Neural progenitor cell (in vitro differentiated cells): ENCODE measurements at regions not wholly inside any gene's neighbourhood (a gene's known extent, or its start where the extent isn't known, plus 50 kb on each side); places are given as distances from the start of the nearest gene placed in this dataset.

Experiments used
- DNase-seq: peaks from one replicate; pipeline ENCODE4 v3.0.0-alpha.2; 2016; ENCODE audit warnings: low spot score
- H2AFZ ChIP-seq: fragments of 200-600 bp; sonication (generic); replicated peaks from 2 replicates; pipeline ENCODE4 v1.6.1; 2016; ENCODE audit warnings: antibody characterized with exemption
- H3F3A ChIP-seq: fragments of 200-600 bp; sonication (generic); 2 replicates; pipeline ENCODE4 v1.6.1; 2016; ENCODE audit warnings: antibody characterized with exemption, low read depth
- H3K27ac ChIP-seq: fragments of 200-600 bp; sonication (generic); 2 replicates; pipeline ENCODE4 v1.5.1; 2016; ENCODE audit warnings: mild to moderate bottlenecking
- H3K27me3 ChIP-seq: fragments of 200-600 bp; sonication (generic); 2 replicates; pipeline ENCODE4 v1.6.1; 2016; ENCODE audit warnings: mild to moderate bottlenecking, moderate library complexity
- H3K36me3 ChIP-seq: fragments of 200-600 bp; sonication (generic); 2 replicates; pipeline ENCODE4 v1.5.1; 2016
- H3K4me1 ChIP-seq: fragments of 200-600 bp; sonication (generic); 2 replicates; pipeline ENCODE4 v1.6.1; 2016; ENCODE audit warnings: mixed run types
- H3K4me2 ChIP-seq: fragments of 200-600 bp; sonication (generic); 2 replicates; pipeline ENCODE4 v1.6.1; 2016
- H3K4me3 ChIP-seq: fragments of 200-600 bp; sonication (generic); 2 replicates; pipeline ENCODE4 v1.5.1; 2016
- H3K79me2 ChIP-seq: fragments of 200-600 bp; sonication (generic); 2 replicates; pipeline ENCODE4 v1.6.1; 2016; ENCODE audit warnings: low read depth
- H3K9ac ChIP-seq: fragments of 200-600 bp; sonication (generic); 2 replicates; pipeline ENCODE4 v1.6.1; 2016
- H3K9me3 ChIP-seq: fragments of 200-600 bp; sonication (generic); 2 replicates; pipeline ENCODE4 v1.5.1; 2016; ENCODE audit warnings: low read depth
- H4K20me1 ChIP-seq: fragments of 200-600 bp; sonication (generic); 2 replicates; pipeline ENCODE4 v1.6.1; 2016; ENCODE audit warnings: low read depth
- H3K27ac Mint-ChIP-seq: 3 replicates; pipeline ENCODE4 v1.8.0; 2021; ENCODE audit warnings: mixed read lengths
- H3K27me3 Mint-ChIP-seq: 2 replicates; pipeline ENCODE4 v1.8.0; 2022; ENCODE audit warnings: low read depth, mild to moderate bottlenecking, inconsistent platforms, moderate library complexity, mixed read lengths; ENCODE audit not compliant: insufficient read depth
- H3K36me3 Mint-ChIP-seq: 3 replicates; pipeline ENCODE4 v1.8.0; 2021; ENCODE audit warnings: mixed read lengths
- H3K4me1 Mint-ChIP-seq: 3 replicates; pipeline ENCODE4 v1.8.0; 2021; ENCODE audit warnings: mixed read lengths
- H3K4me3 Mint-ChIP-seq: 3 replicates; pipeline ENCODE4 v1.8.0; 2021; ENCODE audit warnings: mild to moderate bottlenecking, moderate library complexity, mixed read lengths
- H3K9me3 Mint-ChIP-seq: 3 replicates; pipeline ENCODE4 v1.8.0; 2020; ENCODE audit warnings: mixed read lengths
- EZH2 ChIP-seq: fragments of 200-600 bp; sonication (generic); IDR thresholded peaks from 2 replicates; pipeline ENCODE4 v1.6.1; 2017; ENCODE audit warnings: antibody characterized with exemption, mild to moderate bottlenecking, moderate library complexity
- EZH2phosphoT487 ChIP-seq: fragments of 200-600 bp; sonication (generic); IDR thresholded peaks from 2 replicates; pipeline ENCODE4 v1.6.1; 2017; ENCODE audit warnings: antibody characterized with exemption
- TF ChIP-seq, protein P1 (sequence below): fragments of 200-600 bp; sonication (generic); IDR thresholded peaks from 2 replicates; pipeline ENCODE4 v1.5.1; 2017; ENCODE audit warnings: antibody characterized with exemption, mild to moderate bottlenecking

GRCh38 chr17:72406498-72406897 is 285.7 kb downstream of the SOX9 start:
- no peak for DNase-seq
- Histone ChIP-seq H4K20me1 (no peaks in the 10 kb centered on the region), H3K9ac (no peak overlapping the region), H3K27ac (no peak overlapping the region), H3K36me3 (no peaks in the 10 kb centered on the region), H3K4me3 (no peak overlapping the region), H2AFZ (no peak overlapping the region), H3K27me3 (no peaks in the 10 kb centered on the region), H3K79me2 (no peaks in the 10 kb centered on the region), H3F3A (no peaks in the 10 kb centered on the region), H3K4me1 (peaks cover 4% of the 10 kb centered on the region), H3K9me3 (no peaks in the 10 kb centered on the region), H3K4me2 (no peak overlapping the region)
- Mint-ChIP-seq H3K36me3 (peaks cover 5% of the 10 kb centered on the region), H3K27me3 (peaks cover 4% of the 10 kb centered on the region), H3K4me1 (peaks cover 27% of the 10 kb centered on the region), H3K9me3 (peaks cover 9% of the 10 kb centered on the region), H3K4me3 (no peak overlapping the region), H3K27ac (peak overlapping the region; percentile 61)
- TF ChIP-seq EZH2 = no peak
- TF ChIP-seq, protein P1, sequence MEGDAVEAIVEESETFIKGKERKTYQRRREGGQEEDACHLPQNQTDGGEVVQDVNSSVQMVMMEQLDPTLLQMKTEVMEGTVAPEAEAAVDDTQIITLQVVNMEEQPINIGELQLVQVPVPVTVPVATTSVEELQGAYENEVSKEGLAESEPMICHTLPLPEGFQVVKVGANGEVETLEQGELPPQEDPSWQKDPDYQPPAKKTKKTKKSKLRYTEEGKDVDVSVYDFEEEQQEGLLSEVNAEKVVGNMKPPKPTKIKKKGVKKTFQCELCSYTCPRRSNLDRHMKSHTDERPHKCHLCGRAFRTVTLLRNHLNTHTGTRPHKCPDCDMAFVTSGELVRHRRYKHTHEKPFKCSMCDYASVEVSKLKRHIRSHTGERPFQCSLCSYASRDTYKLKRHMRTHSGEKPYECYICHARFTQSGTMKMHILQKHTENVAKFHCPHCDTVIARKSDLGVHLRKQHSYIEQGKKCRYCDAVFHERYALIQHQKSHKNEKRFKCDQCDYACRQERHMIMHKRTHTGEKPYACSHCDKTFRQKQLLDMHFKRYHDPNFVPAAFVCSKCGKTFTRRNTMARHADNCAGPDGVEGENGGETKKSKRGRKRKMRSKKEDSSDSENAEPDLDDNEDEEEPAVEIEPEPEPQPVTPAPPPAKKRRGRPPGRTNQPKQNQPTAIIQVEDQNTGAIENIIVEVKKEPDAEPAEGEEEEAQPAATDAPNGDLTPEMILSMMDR = no peak
- no peak for TF ChIP-seq EZH2phosphoT487

- Histone ChIP-seq H3K27ac (no peak overlapping the region), H4K20me1 (no peaks in the 10 kb centered on the region), H3K4me3 (no peak overlapping the region), H3K4me2 (no peak overlapping the region), H3K27me3 (no peaks in the 10 kb centered on the region), H3K9me3 (no peaks in the 10 kb centered on the region), H2AFZ (no peak overlapping the region), H3K36me3 (no peaks in the 10 kb centered on the region), H3K9ac (no peak overlapping the region), H3F3A (no peaks in the 10 kb centered on the region), H3K4me1 (peaks cover 4% of the 10 kb centered on the region), H3K79me2 (no peaks in the 10 kb centered on the region)
- peaks cover 5% of the 10 kb centered on the region for H3K36me3 Mint-ChIP-seq
- DNase-seq = no peak
- peak overlapping the region; percentile 61 for H3K27ac Mint-ChIP-seq
- peaks cover 2% of the 10 kb centered on the region for H3K27me3 Mint-ChIP-seq
- TF ChIP-seq, protein P1 = no peak
- no peak for TF ChIP-seq EZH2phosphoT487
- H3K9me3 Mint-ChIP-seq = peaks cover 9% of the 10 kb centered on the region
- no peak overlapping the region for H3K4me3 Mint-ChIP-seq
- peaks cover 27% of the 10 kb centered on the region for H3K4me1 Mint-ChIP-seq
These were observed 286.6 kb downstream of the SOX9 start for GRCh38 chr17:72407336-72407909.

DNA sequence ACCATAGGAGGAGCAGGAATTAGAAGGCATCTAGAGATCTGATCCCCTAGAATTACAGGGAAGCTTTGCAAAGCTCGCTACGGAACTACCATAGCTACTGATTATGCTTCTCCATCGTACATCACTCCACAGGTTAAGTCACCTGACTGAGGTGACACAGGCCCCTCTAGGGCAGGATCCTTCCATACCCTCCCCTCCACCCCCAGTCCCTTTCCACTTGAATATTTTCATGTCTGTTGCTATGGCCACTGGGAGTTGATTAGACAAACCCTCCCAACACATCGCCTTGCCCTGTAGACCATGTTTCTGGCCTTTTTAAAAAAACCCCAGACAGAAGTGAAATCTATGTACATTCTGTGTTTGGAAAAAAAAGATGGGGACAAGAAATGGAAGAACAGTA is 287.1 kb downstream of the SOX9 start:
- Histone ChIP-seq H3K79me2 (no peaks in the 10 kb centered on the region), H4K20me1 (no peaks in the 10 kb centered on the region), H3K36me3 (no peaks in the 10 kb centered on the region), H3K27ac (no peak overlapping the region), H3K27me3 (no peaks in the 10 kb centered on the region), H3F3A (no peaks in the 10 kb centered on the region), H3K4me1 (peaks cover 4% of the 10 kb centered on the region), H3K4me2 (no peak overlapping the region), H3K9me3 (no peaks in the 10 kb centered on the region), H3K4me3 (no peak overlapping the region), H3K9ac (no peak overlapping the region), H2AFZ (no peak overlapping the region)
- Mint-ChIP-seq H3K27me3 (peaks cover 2% of the 10 kb centered on the region), H3K4me3 (no peak overlapping the region), H3K36me3 (peaks cover 5% of the 10 kb centered on the region), H3K9me3 (peaks cover 9% of the 10 kb centered on the region), H3K4me1 (peaks cover 32% of the 10 kb centered on the region), H3K27ac (peak overlapping the region; percentile 14)
- TF ChIP-seq, protein P1 = no peak
- TF ChIP-seq EZH2phosphoT487 (no peak), EZH2 (no peak)
- DNase-seq = no peak
